HUES6 (cell line): ENCODE measurements at regions not wholly inside any gene's neighbourhood (a gene's known extent, or its start where the extent isn't known, plus 50 kb on each side); places are given as distances from the start of the nearest gene placed in this dataset.
"Not testable (repeated sequence)": the region's sequence is repeated elsewhere in the genome, so short reads cannot be mapped to it uniquely, and the experiment has no call there.

Experiments used
- H3K27ac ChIP-seq: 2 replicates; pipeline ENCODE4 v1.7.0; 2013; ENCODE audit warnings: low read depth, mild to moderate bottlenecking, low read length, inconsistent platforms
- H3K27me3 ChIP-seq: 2 replicates; pipeline ENCODE4 v1.6.1; 2013; ENCODE audit warnings: low read length; ENCODE audit not compliant: control insufficient read depth, insufficient read depth
- H3K36me3 ChIP-seq: 2 replicates; pipeline ENCODE4 v1.6.1; 2013; ENCODE audit warnings: low read length; ENCODE audit not compliant: control insufficient read depth, insufficient read depth
- H3K4me1 ChIP-seq: 2 replicates; pipeline ENCODE4 v1.6.1; 2013; ENCODE audit warnings: low read length; ENCODE audit not compliant: control insufficient read depth, insufficient read depth
- H3K4me3 ChIP-seq: 2 replicates; pipeline ENCODE4 v1.5.1; 2013; ENCODE audit warnings: low read depth, low read length
- H3K9ac ChIP-seq: one replicate; pipeline ENCODE4 v1.6.1; 2013; ENCODE audit warnings: mild to moderate bottlenecking, low read length
- H3K9me3 ChIP-seq: 2 replicates; pipeline ENCODE4 v1.6.1; 2013; ENCODE audit warnings: low read depth, low read length; ENCODE audit not compliant: control insufficient read depth, insufficient read depth

DNA sequence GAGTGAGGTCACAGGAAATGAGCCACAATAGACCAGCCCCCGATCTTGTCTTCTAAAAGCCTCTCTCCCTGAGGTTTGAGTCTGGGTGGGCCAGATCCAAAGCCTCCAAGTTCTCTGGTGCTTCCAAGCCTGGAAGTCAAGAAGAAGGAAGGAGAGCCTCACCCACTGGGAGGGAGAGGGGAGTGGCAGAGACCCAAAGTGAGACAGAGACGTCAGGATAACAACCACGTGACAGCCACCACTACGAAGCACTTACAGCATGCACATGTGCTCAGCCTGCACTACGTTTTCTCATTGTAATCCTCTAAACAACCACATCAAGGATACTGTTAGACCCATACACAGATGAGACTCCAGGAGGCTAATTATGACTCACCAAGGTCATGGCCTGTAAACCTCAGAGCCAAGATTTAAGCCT, 197.3 kb upstream of the LINGO1 start:
- Histone ChIP-seq H3K9me3 (no peaks in the 10 kb centered on the region), H3K9ac (no peak overlapping the region), H3K27ac (no peak overlapping the region), H3K27me3 (no peaks in the 10 kb centered on the region), H3K4me3 (no peak overlapping the region), H3K4me1 (no peaks in the 10 kb centered on the region; the same call in 1 of the 2 replicates), H3K36me3 (no peaks in the 10 kb centered on the region)

DNA sequence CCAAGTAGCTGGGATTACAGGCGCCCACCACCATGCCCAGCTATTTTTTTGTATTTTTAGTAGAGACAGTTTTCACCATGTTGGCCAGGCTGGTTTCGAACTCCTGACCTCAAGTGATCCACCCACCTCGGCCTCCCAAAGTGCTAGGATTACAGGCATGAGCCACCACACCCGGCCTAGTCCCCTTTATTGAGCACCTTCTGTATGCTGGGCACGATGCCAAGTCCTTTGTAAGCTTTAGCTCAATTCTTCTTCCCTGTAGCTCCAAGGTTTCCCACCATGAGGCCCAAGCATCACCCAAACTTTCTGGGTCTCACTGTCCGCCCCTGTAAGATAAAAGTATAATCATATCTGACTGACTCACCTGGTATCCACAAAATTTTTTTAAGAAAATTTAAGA, 196.6 kb upstream of the LINGO1 start:
- not testable (repeated sequence) for H3K36me3 ChIP-seq, H3K27ac ChIP-seq, H3K4me1 ChIP-seq, H3K9me3 ChIP-seq, H3K9ac ChIP-seq, H3K4me3 ChIP-seq, H3K27me3 ChIP-seq

- Histone ChIP-seq H3K9ac (no peak overlapping the region), H3K27me3 (peaks cover 6% of the 10 kb centered on the region; the same call in 1 of the 2 replicates), H3K4me1 (no peaks in the 10 kb centered on the region; the same call in 1 of the 2 replicates), H3K4me3 (no peak overlapping the region), H3K9me3 (no peaks in the 10 kb centered on the region), H3K36me3 (no peaks in the 10 kb centered on the region), H3K27ac (no peak overlapping the region)
Observed at GRCh38 chr15:77827860-77828259, 195.1 kb upstream of the LINGO1 start.

DNA sequence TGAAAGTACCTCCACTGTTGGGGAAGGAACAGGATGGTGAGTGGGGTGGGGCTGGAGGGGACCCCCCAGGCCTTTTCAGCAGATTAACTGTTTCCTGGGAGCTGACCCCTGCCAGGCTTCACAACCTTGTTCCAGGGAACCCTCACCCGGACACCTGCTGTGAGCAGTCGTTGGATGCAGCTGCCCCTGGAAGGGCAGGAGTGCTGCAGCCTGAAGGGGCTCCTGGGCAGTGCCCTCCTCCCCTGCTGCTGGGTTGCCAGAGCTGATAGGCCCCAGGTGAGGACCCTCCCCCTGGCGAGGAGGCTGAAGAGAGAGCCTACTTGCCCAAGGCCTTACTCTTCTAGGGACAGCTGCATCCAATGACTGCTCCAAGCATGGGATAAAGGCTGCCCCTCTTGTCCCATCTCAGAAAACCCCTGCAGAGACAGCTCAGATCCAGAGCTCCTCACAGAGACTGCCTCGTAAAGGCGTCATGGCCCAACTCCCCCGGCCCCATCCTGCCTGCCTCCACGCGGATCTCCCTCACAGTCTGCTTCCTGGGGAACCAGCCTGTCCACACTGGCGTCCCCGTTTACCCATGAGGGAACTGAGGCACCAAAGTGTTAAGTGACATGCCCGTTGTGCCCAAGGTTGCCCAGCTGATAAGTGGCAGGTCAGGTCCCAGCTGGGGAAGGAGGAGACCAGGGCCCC, 193.4 kb upstream of the LINGO1 start:
- Histone ChIP-seq H3K9me3 (no peaks in the 10 kb centered on the region), H3K9ac (no peak overlapping the region)

GRCh38 chr15:77825546-77825945, 192.8 kb upstream of the LINGO1 start:
- no peak overlapping the region for H3K4me3 ChIP-seq
- H3K4me1 ChIP-seq: no peaks in the 10 kb centered on the region; the same call in 1 of the 2 replicates
- no peak overlapping the region for H3K9ac ChIP-seq
- no peak overlapping the region for H3K27ac ChIP-seq
- no peaks in the 10 kb centered on the region for H3K36me3 ChIP-seq
- no peaks in the 10 kb centered on the region for H3K9me3 ChIP-seq
- H3K27me3 ChIP-seq: peaks cover 29% of the 10 kb centered on the region

More for the DNA sequence above, 193.4 kb upstream of the LINGO1 start:
- H3K4me3 ChIP-seq: no peak overlapping the region
- no peaks in the 10 kb centered on the region for H3K36me3 ChIP-seq
- no peak overlapping the region for H3K27ac ChIP-seq
- no peaks in the 10 kb centered on the region; the same call in 1 of the 2 replicates for H3K4me1 ChIP-seq
- H3K27me3 ChIP-seq: peaks cover 23% of the 10 kb centered on the region

DNA sequence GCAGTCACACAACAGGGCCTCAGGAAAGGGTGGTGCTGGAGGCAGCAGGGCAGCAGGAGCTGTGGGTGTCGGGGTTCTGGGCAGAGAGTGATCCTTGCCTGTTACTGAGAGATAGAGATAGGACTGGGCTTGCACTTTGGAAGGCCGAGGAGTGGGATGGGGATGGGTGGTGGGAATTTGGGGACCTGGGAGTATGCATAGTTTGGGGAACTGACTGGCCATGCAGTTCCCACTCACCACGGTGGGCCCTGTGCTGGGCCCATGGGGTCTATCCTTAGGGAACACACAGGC, 192.5 kb upstream of the LINGO1 start:
- Histone ChIP-seq H3K27ac (no peak overlapping the region), H3K9me3 (no peaks in the 10 kb centered on the region), H3K36me3 (no peaks in the 10 kb centered on the region), H3K4me1 (no peaks in the 10 kb centered on the region; the same call in 1 of the 2 replicates), H3K9ac (no peak overlapping the region), H3K27me3 (peaks cover 32% of the 10 kb centered on the region), H3K4me3 (no peak overlapping the region)

- H3K27ac ChIP-seq: no peak overlapping the region
Observed at GRCh38 chr15:77824361-77825251, 191.9 kb upstream of the LINGO1 start.

GRCh38 chr15:77823736-77824135, 191.0 kb upstream of the LINGO1 start:
- H3K36me3 ChIP-seq: no peaks in the 10 kb centered on the region
- no peak overlapping the region for H3K27ac ChIP-seq
- H3K9me3 ChIP-seq: no peaks in the 10 kb centered on the region
- peaks cover 46% of the 10 kb centered on the region for H3K27me3 ChIP-seq
- H3K9ac ChIP-seq: no peak overlapping the region
- H3K4me1 ChIP-seq: no peaks in the 10 kb centered on the region; the same call in 1 of the 2 replicates
- no peak overlapping the region for H3K4me3 ChIP-seq

More at GRCh38 chr15:77824361-77825251, 191.9 kb upstream of the LINGO1 start:
- Histone ChIP-seq H3K9ac (no peak overlapping the region), H3K36me3 (no peaks in the 10 kb centered on the region), H3K9me3 (no peaks in the 10 kb centered on the region), H3K27me3 (peaks cover 38% of the 10 kb centered on the region), H3K4me1 (no peaks in the 10 kb centered on the region; the same call in 1 of the 2 replicates), H3K4me3 (no peak overlapping the region)

GRCh38 chr15:77822631-77823230, 190.0 kb upstream of the LINGO1 start:
- Histone ChIP-seq H3K4me3 (no peak overlapping the region), H3K27ac (no peak overlapping the region), H3K27me3 (peaks cover 57% of the 10 kb centered on the region), H3K9ac (no peak overlapping the region), H3K4me1 (peaks cover 8% of the 10 kb centered on the region), H3K36me3 (no peaks in the 10 kb centered on the region), H3K9me3 (no peaks in the 10 kb centered on the region)

DNA sequence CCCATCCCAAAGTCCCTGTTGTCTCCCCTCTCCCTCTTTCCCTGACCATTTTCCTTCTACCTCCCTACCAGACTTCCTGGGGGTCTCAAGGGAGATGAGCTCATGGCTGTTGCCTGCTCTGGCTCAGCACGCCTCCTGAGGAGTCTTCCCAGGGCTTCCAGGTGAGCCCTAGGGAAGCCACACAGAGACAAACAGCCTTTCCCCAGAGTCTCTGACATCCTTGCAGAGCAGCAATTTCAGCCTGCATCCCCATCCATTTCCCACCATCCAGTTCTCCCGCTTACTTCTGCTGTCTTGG, 189.2 kb upstream of the LINGO1 start:
- H3K9me3 ChIP-seq: no peaks in the 10 kb centered on the region

More for the DNA sequence above, 189.2 kb upstream of the LINGO1 start:
- Histone ChIP-seq H3K9ac (no peak overlapping the region), H3K4me1 (peaks cover 16% of the 10 kb centered on the region), H3K27me3 (peaks cover 65% of the 10 kb centered on the region), H3K4me3 (no peak overlapping the region), H3K36me3 (no peaks in the 10 kb centered on the region), H3K27ac (no peak overlapping the region)
